ENCODE measurements at regions not wholly inside any gene's neighbourhood (a gene's known extent, or its start where the extent isn't known, plus 50 kb on each side); places are given as distances from the start of the nearest gene placed in this dataset.

GRCh38 chr7:65230231-65230630 lies 143.4 kb upstream of the ZNF92 start:
- TF ChIP-seq SIN3A (IDR thresholded peaks at IDR 0.05; ENCODE audit: borderline replicate concordance, insufficient read depth, low read length) (no peak), POLR2AphosphoS5 (IDR thresholded peaks at IDR 0.05; ENCODE audit: low read depth, low read length) (no peak), FOXP2 (optimal IDR thresholded peaks at IDR 0.05; ENCODE audit: borderline replicate concordance, extremely low read depth, extremely low read length, insufficient read depth) (no peak), TAF1 (IDR thresholded peaks at IDR 0.05; ENCODE audit: borderline replicate concordance, insufficient read depth, low read length) (no peak)
- TF ChIP-seq, protein P1, sequence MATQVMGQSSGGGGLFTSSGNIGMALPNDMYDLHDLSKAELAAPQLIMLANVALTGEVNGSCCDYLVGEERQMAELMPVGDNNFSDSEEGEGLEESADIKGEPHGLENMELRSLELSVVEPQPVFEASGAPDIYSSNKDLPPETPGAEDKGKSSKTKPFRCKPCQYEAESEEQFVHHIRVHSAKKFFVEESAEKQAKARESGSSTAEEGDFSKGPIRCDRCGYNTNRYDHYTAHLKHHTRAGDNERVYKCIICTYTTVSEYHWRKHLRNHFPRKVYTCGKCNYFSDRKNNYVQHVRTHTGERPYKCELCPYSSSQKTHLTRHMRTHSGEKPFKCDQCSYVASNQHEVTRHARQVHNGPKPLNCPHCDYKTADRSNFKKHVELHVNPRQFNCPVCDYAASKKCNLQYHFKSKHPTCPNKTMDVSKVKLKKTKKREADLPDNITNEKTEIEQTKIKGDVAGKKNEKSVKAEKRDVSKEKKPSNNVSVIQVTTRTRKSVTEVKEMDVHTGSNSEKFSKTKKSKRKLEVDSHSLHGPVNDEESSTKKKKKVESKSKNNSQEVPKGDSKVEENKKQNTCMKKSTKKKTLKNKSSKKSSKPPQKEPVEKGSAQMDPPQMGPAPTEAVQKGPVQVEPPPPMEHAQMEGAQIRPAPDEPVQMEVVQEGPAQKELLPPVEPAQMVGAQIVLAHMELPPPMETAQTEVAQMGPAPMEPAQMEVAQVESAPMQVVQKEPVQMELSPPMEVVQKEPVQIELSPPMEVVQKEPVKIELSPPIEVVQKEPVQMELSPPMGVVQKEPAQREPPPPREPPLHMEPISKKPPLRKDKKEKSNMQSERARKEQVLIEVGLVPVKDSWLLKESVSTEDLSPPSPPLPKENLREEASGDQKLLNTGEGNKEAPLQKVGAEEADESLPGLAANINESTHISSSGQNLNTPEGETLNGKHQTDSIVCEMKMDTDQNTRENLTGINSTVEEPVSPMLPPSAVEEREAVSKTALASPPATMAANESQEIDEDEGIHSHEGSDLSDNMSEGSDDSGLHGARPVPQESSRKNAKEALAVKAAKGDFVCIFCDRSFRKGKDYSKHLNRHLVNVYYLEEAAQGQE (IDR thresholded peaks at IDR 0.05; ENCODE audit: insufficient read depth in 1 of 2, low read depth in 2 of 2, low read length in 2 of 2) = no peak

- TF ChIP-seq FOXP2 (optimal IDR thresholded peaks at IDR 0.05; ENCODE audit: borderline replicate concordance, extremely low read depth, extremely low read length, insufficient read depth) (no peak), SIN3A (IDR thresholded peaks at IDR 0.05; ENCODE audit: borderline replicate concordance, insufficient read depth, low read length) (no peak), POLR2AphosphoS5 (IDR thresholded peaks at IDR 0.05; ENCODE audit: low read depth, low read length) (no peak), TAF1 (IDR thresholded peaks at IDR 0.05; ENCODE audit: borderline replicate concordance, insufficient read depth, low read length) (no peak)
- TF ChIP-seq, protein P1 (IDR thresholded peaks at IDR 0.05; ENCODE audit: insufficient read depth in 1 of 2, low read depth in 2 of 2, low read length in 2 of 2) = no peak
Observed at GRCh38 chr7:65225422-65226006, 148.1 kb upstream of the ZNF92 start.

GRCh38 chr7:65222655-65223054 lies 151.0 kb upstream of the ZNF92 start:
- TF ChIP-seq, protein P1 (IDR thresholded peaks at IDR 0.05; ENCODE audit: insufficient read depth in 1 of 2, low read depth in 2 of 2, low read length in 2 of 2) = no peak
- TF ChIP-seq FOXP2 (optimal IDR thresholded peaks at IDR 0.05; ENCODE audit: borderline replicate concordance, extremely low read depth, extremely low read length, insufficient read depth) (no peak), POLR2AphosphoS5 (IDR thresholded peaks at IDR 0.05; ENCODE audit: low read depth, low read length) (no peak), SIN3A (IDR thresholded peaks at IDR 0.05; ENCODE audit: borderline replicate concordance, insufficient read depth, low read length) (no peak), TAF1 (IDR thresholded peaks at IDR 0.05; ENCODE audit: borderline replicate concordance, insufficient read depth, low read length) (no peak)

GRCh38 chr7:65221683-65222082 lies 152.0 kb upstream of the ZNF92 start:
- TF ChIP-seq, protein P1 (IDR thresholded peaks at IDR 0.05; ENCODE audit: insufficient read depth in 1 of 2, low read depth in 2 of 2, low read length in 2 of 2) = no peak
- TF ChIP-seq FOXP2 (optimal IDR thresholded peaks at IDR 0.05; ENCODE audit: borderline replicate concordance, extremely low read depth, extremely low read length, insufficient read depth) (no peak), SIN3A (IDR thresholded peaks at IDR 0.05; ENCODE audit: borderline replicate concordance, insufficient read depth, low read length) (no peak), POLR2AphosphoS5 (IDR thresholded peaks at IDR 0.05; ENCODE audit: low read depth, low read length) (no peak), TAF1 (IDR thresholded peaks at IDR 0.05; ENCODE audit: borderline replicate concordance, insufficient read depth, low read length) (no peak)

All from PFSK-1 (cell line).